DOHH2 (cell line): ENCODE measurements at regions not wholly inside any gene's neighbourhood (a gene's known extent, or its start where the extent isn't known, plus 50 kb on each side); places are given as distances from the start of the nearest gene placed in this dataset.

ENCODE experiments used
- H3F3A ChIP-seq: fragments of 200-600 bp; sonication (generic), shearing (Covaris generic); 2 replicates; pipeline ENCODE4 v1.6.0; 2016; ENCODE audit warnings: antibody characterized with exemption, mild to moderate bottlenecking; ENCODE audit not compliant: control insufficient read depth, insufficient read depth
- H3K27ac ChIP-seq: fragments of 200-600 bp; sonication (generic); 2 replicates; pipeline ENCODE4 v1.5.1; 2014; ENCODE audit warnings: low read depth, mild to moderate bottlenecking, low read length, moderate library complexity
- H3K27me3 ChIP-seq: fragments of 200-600 bp; sonication (generic); 2 replicates; pipeline ENCODE4 v1.6.1; 2014; ENCODE audit warnings: mild to moderate bottlenecking, low read length, mixed read lengths; ENCODE audit not compliant: control insufficient read depth
- H3K36me3 ChIP-seq: fragments of 200-600 bp; sonication (generic); 2 replicates; pipeline ENCODE4 v1.6.1; 2014; ENCODE audit warnings: mild to moderate bottlenecking, low read length, moderate library complexity, mixed read lengths; ENCODE audit not compliant: control insufficient read depth
- H3K4me1 ChIP-seq: fragments of 200-600 bp; sonication (generic); 2 replicates; pipeline ENCODE4 v1.6.1; 2014; ENCODE audit warnings: mild to moderate bottlenecking, low read length, mixed read lengths; ENCODE audit not compliant: control insufficient read depth
- H3K4me2 ChIP-seq: fragments of 200-600 bp; sonication (generic); 2 replicates; pipeline ENCODE4 v1.6.0; 2014; ENCODE audit warnings: mild to moderate bottlenecking, low read length, moderate library complexity
- H3K4me3 ChIP-seq: fragments of 200-600 bp; sonication (generic); 2 replicates; pipeline ENCODE4 v1.5.1; 2014; ENCODE audit warnings: mild to moderate bottlenecking, low read length, mixed read lengths
- H3K79me2 ChIP-seq: fragments of 200-600 bp; sonication (generic); 2 replicates; pipeline ENCODE4 v1.6.1; 2014; ENCODE audit warnings: mild to moderate bottlenecking, low read length, mixed read lengths; ENCODE audit not compliant: control insufficient read depth
- H3K9me2 ChIP-seq: fragments of 200-600 bp; sonication (generic); replicated peaks from 2 replicates; pipeline ENCODE4 v1.6.1; 2014; ENCODE audit warnings: mild to moderate bottlenecking, low read length, mixed read lengths; ENCODE audit not compliant: control insufficient read depth
- H3K9me3 ChIP-seq: fragments of 200-600 bp; sonication (generic); 2 replicates; pipeline ENCODE4 v1.6.1; 2014; ENCODE audit warnings: antibody characterized with exemption, low read length, mixed read lengths; ENCODE audit not compliant: control insufficient read depth, insufficient read depth
- H4K20me1 ChIP-seq: fragments of 200-600 bp; sonication (generic); 2 replicates; pipeline ENCODE4 v1.6.0; 2014; ENCODE audit warnings: low read depth, mild to moderate bottlenecking, antibody characterized with exemption, low read length, moderate library complexity; ENCODE audit not compliant: control insufficient read depth, insufficient read depth
- CTCF ChIP-seq: fragments of 200-600 bp; sonication (generic); IDR thresholded peaks from one replicate; pipeline ENCODE4 v1.5.1; 2014; ENCODE audit warnings: antibody characterized with exemption, mild to moderate bottlenecking, low read depth, low read length; ENCODE audit not compliant: poor library complexity, severe bottlenecking
- EZH2phosphoT487 ChIP-seq: fragments of 200-600 bp; sonication (generic); IDR thresholded peaks from 2 replicates; pipeline ENCODE4 v1.6.1; 2017; ENCODE audit warnings: borderline replicate concordance, mild to moderate bottlenecking, antibody characterized with exemption, low read length, moderate library complexity, mixed read lengths

- no peaks in the 10 kb centered on the region for H3K36me3 ChIP-seq
Observed at GRCh38 chr4:160082432-160083207, 979.7 kb downstream of the RAPGEF2 start.

GRCh38 chr4:160091631-160092030, 988.8 kb downstream of the RAPGEF2 start:
- no peak overlapping the region for H3K4me3 ChIP-seq
- H3F3A ChIP-seq: no peaks in the 10 kb centered on the region
- no peaks in the 10 kb centered on the region for H3K9me2 ChIP-seq
- H3K4me1 ChIP-seq: no peaks in the 10 kb centered on the region
- H3K79me2 ChIP-seq: no peaks in the 10 kb centered on the region
- no peak overlapping the region for H3K4me2 ChIP-seq
- H3K9me3 ChIP-seq: no peaks in the 10 kb centered on the region
- H3K27me3 ChIP-seq: no peaks in the 10 kb centered on the region
- TF ChIP-seq EZH2phosphoT487: no peak
- no peak for TF ChIP-seq CTCF
- no peak overlapping the region for H3K27ac ChIP-seq
- no peaks in the 10 kb centered on the region for H3K36me3 ChIP-seq
- H4K20me1 ChIP-seq: no peaks in the 10 kb centered on the region

More at GRCh38 chr4:160082432-160083207, 979.7 kb downstream of the RAPGEF2 start:
- Histone ChIP-seq H3K9me3 (no peaks in the 10 kb centered on the region), H3K27ac (no peak overlapping the region), H3K4me3 (no peak overlapping the region), H3K27me3 (no peaks in the 10 kb centered on the region), H3F3A (no peaks in the 10 kb centered on the region), H3K79me2 (no peaks in the 10 kb centered on the region), H4K20me1 (no peaks in the 10 kb centered on the region), H3K4me2 (no peak overlapping the region), H3K9me2 (no peaks in the 10 kb centered on the region), H3K4me1 (no peaks in the 10 kb centered on the region)
- TF ChIP-seq EZH2phosphoT487 (no peak), CTCF (no peak)

GRCh38 chr4:160100316-160100715, 997.4 kb downstream of the RAPGEF2 start:
- Histone ChIP-seq H3K36me3 (no peaks in the 10 kb centered on the region), H3K27me3 (no peaks in the 10 kb centered on the region), H3F3A (no peaks in the 10 kb centered on the region), H3K27ac (no peak overlapping the region), H3K9me2 (no peaks in the 10 kb centered on the region), H4K20me1 (no peaks in the 10 kb centered on the region), H3K4me1 (no peaks in the 10 kb centered on the region), H3K4me2 (no peak overlapping the region), H3K4me3 (no peak overlapping the region), H3K79me2 (no peaks in the 10 kb centered on the region), H3K9me3 (no peaks in the 10 kb centered on the region)
- TF ChIP-seq CTCF (no peak), EZH2phosphoT487 (no peak)
